Brain pericyte (primary cell): ENCODE measurements at regions not wholly inside any gene's neighbourhood (a gene's known extent, or its start where the extent isn't known, plus 50 kb on each side); places are given as distances from the start of the nearest gene placed in this dataset.

Source experiments
- DNase-seq: peaks from one replicate; pipeline ENCODE4 v3.0.0-alpha.2; 2012; ENCODE audit warnings: low read depth, low spot score

DNA sequence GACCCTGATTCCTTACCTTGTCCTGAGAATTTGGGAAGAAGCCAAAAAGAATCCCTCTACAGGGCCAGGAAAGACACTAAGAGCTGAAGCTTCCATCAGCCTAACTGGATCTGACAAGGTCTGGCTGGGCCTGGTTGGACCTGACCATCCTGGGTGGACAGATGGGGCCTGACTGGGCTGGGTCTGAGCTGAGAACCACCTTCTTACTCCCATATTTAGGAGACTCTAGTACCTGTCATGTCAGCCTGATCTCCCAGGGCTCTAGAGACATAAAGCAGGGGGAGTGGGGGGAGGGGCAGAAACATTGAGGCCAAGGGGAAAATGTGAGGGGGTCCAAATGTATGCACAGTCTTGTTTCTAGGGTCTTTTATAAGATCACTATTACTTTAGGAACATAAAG lies 129.9 kb downstream of the BUD13 start:
- no peak for DNase-seq

DNA sequence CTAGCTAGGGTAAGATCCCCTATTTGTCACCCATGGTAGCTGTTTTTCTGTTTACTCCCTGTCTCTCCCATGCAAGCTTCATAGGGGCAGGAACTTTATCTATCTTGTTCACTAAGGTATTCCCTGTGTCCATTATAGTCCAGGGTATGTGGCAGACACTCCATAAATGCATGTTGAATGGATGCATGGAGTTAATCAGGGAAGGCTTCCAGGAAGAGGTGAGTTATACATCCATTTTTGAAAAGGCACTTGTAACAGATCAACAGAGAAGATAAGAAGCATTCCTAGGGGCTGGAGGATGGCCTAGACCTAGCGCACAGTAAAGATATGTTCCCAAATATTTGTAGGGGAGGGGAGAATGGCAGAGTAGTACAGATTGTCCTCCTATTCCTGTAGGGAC lies 130.3 kb downstream of the BUD13 start:
- DNase-seq: no peak

DNA sequence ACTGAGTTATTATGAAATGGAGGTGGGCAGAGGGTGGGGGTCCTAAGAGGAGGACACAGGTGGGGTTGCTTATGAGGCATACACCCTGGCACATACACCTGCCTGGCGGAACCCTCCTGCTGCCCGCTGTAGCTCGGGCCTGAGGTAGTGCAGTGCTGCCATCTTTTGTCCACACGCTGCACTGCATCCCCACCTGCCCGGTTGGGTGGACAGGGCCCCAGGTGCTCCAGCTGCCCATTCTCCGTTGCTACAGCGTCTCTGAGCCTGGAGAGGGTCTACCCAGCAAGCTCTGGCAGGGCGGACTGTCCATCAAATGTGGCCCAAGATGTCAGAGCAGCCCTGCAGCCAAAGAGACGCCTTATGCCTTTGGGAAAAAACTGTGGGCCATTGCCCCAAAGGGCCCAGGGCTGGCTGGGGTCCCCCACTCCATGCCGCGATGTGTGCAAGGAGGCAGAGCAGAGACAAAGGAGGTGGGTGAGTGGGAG lies 131.2 kb downstream of the BUD13 start:
- no peak for DNase-seq

DNA sequence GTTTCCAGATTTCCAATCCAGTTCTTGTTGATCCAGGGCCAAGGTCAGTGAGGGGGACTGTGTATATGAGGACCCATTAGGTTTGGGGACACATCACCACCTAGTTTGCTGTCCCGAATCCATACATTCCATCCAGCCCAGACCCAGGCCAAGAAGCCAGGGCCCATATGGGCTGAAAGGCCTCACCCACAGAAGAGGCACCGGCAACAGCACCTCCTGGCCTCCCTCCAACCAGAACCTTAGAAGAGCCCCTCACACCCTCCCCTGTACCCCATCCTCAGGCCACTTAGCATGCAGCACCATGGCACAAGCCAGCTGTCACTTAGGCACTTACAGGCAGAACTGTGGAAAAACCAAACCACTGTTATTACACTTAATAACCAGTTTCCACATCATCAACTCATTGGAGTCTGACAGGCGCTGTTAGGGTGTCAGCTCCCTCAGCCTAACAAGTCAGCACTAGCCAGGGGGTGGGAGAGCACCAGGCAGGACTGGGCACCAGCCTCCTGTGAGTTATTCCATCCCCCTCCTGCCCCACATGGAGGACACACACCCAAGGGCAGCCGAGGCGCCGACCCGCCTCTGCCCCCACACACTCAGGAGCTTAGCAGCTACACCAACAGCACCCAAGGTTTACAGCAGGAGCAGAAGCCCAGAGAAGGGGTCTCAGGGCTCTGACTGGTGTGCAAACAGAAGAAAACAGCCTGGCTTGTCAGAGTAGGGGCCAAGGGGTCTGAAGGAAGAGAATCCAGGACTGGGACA lies 132.0 kb downstream of the BUD13 start:
- DNase-seq: no peak

DNA sequence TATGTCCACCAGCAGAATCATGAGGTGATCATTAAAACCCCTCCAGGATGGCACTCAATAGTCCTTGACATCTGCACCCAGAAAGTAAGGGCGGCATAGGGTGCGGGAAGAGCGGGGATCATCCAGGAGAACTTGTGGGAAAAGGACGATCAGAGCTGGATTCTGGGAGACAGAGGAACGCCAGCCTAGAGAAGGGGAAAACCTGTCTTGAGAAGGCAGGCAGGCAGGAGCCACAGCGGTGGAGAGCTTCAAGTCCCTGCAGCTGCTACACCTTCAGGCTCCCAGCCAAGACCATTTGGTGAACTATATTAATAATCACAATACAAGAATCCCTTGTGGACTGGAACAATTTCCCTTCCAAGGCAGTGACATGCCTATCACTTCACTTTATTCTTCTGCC lies 134.3 kb downstream of the BUD13 start:
- no peak for DNase-seq

DNA sequence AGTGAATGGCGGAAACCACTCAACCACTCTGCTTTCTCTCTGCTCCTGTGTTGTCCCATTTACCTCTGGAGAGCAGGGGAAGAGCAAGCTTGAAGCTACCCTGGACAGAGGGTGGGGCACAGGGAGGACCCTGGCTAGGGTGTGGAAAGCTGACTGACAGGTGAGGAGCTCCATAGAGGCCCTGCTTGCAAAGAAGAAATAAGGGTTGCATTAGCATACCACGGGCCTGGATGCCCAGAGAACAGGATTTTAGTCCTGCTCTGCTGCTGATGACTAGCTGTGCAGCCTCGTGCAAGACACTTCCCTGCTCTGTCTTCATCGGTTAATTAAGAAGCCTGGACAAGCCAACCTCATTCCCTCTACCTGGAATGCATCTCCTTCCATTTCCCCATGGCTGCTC lies 135.0 kb downstream of the BUD13 start:
- no peak for DNase-seq

DNA sequence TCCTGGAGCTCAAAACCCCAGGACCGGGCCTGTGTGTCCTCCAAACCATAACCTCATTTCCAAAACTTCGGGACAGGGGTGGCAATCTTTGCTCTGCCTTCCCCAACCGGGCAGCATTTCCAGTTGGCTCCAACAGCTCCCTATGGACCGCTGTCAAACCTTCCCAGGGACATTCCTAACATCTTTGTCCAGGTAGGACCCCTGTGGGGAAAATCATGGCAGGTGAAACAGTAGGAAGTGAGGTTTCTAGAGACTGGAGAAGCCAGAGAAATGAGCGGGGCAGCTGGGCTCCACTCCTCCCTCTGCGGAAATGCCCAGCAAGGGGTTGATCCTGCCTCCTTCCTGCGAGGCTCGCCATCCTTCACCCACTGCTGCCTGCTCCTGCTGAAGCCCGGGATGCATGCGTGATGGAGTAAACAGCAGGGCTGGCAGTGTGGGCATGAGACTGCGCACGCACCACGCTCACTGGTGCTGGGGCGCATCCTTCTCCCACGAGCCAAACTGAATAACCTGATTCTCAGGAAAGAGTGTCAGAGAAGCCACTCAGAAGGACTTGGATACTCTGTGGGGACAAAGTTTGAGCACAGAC lies 136.4 kb downstream of the BUD13 start:
- no peak for DNase-seq

DNA sequence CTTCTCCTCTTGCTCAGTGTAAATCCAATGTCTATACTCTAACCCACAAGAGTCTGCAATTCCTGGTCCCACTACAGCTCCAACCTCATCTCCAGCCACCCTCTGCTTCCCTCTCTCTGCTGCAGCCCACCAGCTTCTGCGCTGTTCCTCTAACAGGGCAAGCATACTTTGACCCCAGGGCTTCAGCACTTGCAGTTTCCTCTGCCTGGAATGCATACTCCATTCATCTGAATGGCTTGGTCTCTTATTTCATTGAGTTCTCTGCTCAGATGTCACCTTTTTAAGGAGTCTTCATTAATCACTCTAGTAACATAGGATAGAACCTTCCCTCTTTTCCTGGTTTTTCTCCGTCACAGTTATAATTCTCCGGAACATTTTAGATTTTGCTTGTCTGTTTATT lies 141.6 kb downstream of the BUD13 start:
- no peak for DNase-seq

DNA sequence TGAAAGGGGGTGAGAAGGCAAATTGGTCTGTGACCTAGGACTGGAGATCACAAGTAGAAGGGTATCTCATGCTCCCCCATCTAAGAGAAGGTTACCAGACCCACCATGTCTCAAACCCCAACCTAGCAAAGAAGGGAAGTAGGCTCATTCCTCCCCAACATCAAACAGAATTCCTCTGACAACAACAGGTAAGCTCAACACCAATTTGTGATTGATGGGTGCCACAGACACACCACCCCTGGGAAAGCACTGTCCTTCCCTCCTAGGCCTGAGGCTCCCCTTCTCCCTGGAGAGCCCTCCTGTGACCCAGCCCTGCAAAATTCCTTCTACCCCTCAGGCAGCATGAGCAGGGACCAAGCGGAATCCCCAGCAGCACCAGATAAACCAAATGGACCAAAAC lies 154.3 kb downstream of the BUD13 start:
- DNase-seq: no peak

DNA sequence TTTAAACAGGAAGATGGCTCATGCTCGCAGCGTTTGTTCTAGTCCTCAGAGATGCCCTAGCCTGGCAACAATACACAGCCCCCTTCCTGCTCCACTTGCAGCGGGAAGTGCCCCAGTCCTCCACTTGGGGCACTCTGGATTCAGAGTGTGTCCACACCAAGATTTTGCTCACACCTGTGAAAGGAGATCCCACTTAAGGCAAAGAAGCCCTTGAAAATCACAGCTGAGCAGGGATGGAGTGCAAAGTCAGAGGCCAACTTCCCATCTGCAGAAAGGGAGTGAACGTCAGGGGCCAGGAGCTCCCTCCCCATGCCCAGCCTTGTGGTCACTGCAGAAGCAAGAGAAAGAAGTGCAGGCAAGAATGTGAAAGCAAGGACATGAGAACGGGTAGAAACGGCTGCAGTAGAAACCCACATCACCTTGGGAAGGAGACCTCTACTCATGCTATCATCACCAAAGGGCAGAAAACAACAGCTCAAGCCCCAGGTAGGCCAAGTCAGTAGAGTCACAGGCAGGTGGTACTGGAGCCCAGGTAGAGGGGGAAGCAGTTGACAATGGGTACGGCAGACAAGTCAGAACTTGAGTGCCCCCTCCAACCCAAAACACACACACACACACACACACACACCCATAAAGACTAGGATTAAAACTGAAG lies 157.4 kb downstream of the BUD13 start:
- DNase-seq: no peak

DNA sequence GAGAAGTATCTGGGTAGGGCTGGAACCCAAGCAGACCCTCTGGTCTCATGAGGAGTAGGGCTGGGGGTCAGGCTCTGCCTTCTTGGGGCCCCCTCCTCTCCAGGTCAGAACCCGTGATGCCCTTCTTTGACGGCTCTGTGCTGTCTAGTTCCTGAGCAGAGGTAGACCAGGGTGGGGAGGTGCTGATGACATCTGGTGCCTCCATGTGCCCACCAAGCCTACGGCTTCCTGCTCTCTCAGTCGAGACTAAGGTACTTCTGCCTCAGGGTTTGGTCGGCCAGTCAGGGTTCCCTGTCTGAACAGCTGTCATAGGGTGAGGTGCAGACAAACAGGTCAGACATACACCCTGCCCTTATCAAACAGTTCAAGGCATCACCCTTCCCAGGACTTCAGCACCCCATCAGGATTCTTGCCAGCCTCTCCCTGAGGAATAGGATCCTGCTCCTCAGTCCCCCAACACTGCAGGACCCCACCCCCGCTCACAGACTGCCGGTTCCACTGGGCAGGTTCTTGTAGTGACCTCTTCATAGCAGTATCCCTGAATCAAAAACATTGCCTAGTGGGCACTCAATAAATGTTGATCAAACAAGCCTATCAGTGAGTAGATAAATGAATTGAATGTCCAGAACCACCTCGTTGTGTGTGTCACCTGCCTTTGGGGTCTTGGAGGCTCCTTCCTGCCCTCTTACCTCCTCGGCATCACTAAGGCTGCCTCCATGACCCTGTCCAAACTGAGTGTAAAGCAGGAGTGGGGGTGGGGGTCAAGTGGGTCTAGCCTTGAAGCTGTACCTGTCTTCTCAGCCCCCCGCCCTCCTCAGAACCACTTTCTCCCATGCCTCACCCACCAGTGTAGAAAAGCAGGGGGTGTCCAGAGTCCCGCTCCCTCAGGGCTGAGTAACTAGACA lies 158.2 kb downstream of the BUD13 start:
- DNase-seq: no peak

DNA sequence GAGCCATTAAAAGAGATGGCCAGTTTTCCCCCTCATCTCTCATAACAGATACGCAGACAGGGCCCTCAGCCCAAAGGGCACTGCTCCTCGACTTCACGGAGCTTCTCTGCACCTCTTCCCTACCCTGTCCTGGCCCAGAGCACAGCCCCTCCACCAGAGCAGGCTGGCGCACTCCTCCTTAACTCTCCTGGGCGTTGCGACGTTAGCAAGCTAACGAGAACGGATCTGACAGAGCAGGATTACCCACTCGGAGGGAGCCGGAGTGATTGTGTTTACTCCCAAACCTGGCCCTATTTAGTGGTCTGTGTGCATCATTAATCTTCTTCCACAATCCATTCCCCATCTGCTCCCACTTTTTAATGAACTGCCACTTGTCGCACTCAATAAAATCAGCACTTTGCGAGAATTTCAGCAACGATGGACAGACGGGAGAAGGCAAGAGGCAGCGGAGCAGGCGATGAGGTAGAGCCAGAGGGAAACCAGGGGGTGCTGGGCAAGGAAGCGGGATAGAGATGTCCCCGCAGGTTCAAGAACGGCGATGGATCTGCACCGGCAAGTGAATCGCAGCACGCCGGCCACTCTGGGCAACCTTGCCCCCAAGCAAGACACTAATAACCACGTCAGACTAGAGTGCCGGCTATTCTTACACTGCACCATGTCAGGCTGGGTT lies 159.4 kb downstream of the BUD13 start:
- no peak for DNase-seq

DNA sequence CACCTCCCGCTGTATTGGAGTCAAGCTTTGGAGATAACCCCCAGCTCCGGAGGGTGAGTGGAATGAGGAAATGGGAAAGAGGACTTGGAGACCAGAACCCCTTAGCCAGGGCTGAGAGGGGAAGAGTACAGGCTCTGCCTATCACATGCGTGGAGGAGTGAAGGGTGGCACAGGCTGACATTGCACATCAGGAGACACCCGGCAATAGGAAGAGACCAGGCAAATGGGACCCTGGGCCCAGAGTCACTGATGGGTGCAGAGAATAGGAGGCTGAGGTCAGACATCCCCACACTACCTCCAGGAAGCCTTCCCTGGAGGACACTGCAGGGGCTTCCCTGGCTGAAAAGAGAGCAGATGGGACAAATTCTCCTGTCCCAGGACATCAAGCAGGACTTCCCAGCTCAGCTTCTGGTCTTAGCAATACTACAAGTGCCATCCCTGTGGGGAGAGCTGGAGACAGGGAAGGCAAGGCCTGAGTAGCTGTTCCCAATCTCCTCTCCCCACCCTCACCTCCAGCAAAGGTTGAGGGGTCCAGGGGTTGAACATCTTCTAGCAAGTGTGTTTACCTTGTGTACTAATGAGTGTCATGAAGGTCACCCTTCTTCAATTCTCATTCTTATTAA lies 160.7 kb downstream of the BUD13 start:
- no peak for DNase-seq

DNA sequence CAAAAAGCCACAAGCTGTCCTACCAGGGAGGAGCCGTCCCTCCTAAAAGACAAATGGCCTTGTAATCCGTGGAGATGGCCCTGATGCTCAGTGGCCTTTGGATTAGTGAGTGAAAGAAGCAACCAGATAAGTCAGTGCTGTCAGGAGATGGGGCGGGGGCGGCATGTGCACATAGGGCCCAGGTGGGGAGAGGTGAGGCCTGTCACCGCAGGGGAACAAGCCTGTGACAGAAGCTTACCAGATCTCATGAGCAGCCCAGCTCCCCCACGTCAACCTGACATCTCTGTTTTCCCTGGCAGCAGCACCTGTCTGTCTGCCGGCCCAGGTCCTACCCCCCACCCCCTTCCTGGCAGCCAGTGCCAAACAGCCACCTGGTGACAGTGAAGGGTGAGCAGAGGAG lies 162.6 kb downstream of the BUD13 start:
- no peak for DNase-seq

DNA sequence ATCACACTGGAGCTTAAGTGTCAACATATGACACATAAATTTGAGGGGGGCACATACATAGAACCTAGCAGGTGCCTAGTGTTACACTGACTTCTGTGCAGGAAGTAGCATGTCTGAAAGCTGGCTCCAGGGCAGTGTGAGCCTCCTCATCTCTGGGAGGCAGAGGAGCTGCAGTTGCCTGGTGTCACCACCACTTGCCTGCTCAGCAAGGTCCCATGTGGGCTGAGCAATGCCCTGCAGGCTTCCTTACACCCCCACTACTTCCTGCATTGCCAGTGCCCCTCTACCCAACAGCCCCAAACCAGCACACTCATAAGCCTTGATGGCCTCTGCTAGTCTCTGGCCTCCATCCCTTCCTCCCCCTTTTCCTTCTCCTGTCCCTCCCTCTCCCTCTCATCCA lies 165.8 kb downstream of the BUD13 start:
- no peak for DNase-seq

DNA sequence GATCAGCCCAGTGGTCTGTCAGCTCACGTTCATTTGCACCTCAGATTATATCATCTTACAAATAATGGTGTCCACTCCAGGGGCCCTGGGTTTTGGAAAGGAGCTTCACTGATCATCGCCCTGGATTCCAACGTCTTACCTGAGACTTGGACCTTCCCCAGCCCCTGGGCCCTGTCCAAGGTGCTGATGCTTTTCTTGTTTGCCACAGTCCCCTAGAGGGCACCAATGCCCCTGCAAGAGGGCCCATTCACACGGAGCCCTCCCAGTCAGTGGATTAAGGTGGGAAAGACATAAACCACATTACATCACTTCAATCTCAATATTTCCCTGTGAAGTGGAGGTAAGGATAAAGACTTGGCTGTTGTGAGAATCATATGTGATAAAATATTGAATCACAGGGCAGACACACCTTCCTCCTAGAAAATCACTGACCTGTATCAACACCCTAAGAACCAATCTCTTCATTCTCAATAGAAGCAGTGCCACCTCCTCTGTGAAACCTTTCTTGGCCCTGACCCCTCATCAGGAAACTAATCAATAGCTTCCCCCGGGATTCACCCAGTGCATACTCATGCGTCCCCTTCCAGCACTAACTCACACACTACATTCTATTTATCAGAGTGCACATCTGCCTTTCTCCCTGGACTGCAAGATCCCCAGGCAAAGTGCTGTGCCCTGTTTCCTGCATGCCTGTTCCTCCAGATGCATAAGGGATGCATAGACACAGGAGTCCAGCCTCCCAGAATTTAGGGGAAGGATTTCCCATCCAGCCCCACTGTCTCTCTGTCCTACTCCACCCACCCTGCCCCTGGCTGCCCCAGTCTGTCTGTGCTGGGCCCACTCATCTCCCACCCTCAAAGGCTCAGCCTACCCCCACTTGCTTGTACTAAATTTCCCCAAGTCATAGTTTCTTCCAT lies 167.0 kb downstream of the BUD13 start:
- no peak for DNase-seq

DNA sequence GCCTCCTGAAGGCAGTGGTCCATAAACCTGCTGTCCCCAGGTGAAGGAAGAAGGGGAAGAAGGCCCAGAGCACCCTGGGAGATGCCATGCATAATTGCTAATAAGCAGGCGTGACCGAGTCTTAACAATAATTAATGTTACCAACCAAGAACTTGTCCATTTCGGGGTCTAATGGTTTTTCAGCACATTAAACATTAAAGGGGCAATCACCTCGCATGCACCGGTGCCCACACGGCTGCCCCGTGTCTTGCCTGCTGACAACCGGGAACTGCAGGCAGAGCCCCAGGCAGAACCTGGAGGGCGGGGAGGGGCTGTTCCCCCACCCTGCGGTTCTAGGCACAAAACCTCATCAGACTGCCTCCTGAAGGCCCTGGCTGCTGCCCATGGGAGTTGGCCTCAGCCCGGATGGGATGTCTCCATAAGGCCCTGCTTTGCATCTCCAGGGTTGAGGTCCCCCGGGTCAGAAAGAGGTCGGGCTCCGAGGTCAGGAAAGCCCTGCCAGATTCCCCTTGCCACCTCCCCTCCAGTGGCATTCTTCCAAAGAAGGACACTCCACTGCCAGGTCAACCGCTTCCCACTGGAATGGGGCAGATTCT lies 169.0 kb downstream of the BUD13 start:
- no peak for DNase-seq

DNA sequence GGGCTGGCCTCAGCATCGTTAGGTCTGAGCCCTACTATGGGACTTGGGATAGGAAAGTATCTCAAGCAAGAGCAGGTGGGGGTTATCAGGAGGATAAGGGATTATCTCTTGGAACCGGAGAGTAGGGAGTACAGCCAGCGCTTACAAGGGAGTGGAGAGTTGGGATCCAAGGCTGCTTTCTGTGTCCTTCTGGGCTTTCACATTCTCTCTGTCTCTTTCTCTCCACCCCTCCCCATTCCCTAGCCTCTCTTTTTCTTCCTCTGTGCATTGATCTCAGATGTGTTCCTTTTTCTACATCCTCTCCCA lies 170.2 kb downstream of the BUD13 start:
- no peak for DNase-seq

DNA sequence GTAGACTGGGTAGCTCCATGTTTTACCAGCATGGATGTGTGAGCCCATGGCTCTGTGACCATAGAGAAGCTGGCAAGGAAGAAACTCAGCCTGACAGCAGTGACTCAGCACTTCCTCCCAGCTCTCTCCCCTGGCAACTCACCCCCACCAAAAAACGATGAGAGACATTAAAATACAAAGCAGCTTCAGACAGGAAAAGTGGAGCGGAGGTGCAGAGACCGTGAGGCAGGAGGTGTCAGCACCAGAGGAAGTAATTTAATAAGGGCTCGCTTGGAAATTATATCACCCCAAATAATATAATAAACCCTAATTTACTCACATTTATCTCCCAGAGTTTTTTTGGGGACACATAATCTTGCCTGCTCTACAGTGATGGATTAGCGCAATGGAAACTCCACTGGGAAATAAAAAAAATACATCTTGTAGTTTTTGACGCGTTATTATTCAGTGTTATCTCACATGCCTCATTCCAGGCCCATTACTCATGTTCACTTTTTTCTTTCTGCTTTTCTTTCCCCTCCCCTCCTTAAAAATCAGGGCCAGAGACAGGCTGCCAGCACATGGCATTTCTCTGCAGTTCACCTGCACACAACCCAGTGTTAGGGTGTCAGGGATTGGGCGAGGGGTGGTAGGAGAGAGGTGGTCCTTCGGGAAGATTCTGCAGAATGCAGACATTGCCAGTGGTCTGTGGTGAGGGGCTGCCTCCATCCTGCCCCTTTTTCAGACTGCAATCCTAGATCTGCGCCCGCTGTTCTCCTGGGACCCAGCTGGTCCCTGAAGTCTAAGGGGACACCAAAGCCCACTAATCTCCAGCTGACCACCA lies 170.8 kb downstream of the BUD13 start:
- DNase-seq: no peak
